ENCODE measurements at regions not wholly inside any gene's neighbourhood (a gene's known extent, or its start where the extent isn't known, plus 50 kb on each side); places are given as distances from the start of the nearest gene placed in this dataset.

- no peak for TF ChIP-seq CTCF (IDR thresholded peaks at IDR 0.05)
These were observed 266.1 kb upstream of the LRIG3 start for GRCh38 chr12:59186451-59186850.

DNA sequence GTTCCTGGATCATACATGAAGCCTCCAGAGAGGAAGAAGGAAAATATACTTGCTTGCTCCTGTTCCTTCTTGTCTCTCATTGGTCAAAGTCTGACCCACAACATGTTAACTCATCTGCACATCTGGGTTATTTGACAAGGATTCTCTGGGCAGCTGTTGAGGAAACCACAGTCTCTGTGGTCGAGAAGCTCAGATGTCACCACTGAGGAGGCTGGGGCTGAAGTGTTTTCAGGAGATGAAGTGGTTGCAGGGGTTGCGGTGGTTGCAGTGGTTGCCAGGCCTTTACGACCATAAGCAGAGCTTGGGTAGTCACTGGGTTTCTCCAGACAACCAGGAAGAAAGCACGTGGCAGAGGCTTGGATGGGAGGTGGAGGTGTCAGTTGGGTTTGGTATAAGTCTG, 265.0 kb upstream of the LRIG3 start:
- TF ChIP-seq CTCF (IDR thresholded peaks at IDR 0.05): no peak

GRCh38 chr12:59182658-59183455, 262.6 kb upstream of the LRIG3 start:
- no peak for TF ChIP-seq CTCF (IDR thresholded peaks at IDR 0.05)

DNA sequence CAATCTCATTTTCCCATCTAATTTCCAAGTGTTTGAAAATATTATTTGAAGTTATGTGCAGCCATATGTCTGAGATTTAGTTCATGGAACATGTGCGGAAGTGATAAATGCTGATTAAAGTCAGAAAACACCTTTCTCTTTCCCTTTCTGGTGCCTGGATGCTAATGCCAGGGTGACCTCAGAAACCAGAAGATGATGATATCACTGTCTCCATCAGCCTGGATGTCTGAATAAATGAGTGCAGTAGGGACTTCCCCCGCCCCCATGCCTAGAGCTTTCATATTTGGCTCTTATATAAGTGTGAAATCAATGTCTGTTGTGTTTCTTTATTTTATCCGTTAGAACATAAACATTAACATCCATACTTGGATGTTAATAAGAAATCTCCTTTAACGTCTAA, 261.9 kb upstream of the LRIG3 start:
- no peak for TF ChIP-seq CTCF (IDR thresholded peaks at IDR 0.05)

GRCh38 chr12:59181196-59181777, 261.0 kb upstream of the LRIG3 start:
- no peak for TF ChIP-seq CTCF (IDR thresholded peaks at IDR 0.05)

DNA sequence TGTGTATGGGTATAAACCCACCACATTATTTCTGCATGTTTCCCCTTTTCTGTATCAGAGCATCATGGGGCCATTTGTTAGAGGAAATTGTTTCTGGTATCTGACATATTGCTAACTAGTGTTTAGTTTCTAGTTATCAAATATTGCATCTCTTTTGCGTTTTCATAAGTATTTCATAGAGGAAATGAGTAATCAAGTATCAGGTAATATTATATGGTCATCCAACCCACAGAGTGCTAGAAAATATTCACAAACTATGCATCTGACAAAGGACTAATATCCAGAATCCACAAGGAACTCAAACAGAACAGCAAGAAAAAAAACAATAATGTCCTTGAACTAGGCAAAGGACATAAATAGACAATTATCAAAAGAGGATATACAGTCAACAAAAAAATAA, 258.9 kb upstream of the LRIG3 start:
- no peak for TF ChIP-seq CTCF (IDR thresholded peaks at IDR 0.05)

- TF ChIP-seq CTCF (IDR thresholded peaks at IDR 0.05): peak; percentile 27; the same call in 1 of the 2 replicates
These were observed 253.4 kb upstream of the LRIG3 start for GRCh38 chr12:59173695-59174094.
